ENCODE measurements at regions not wholly inside any gene's neighbourhood (a gene's known extent, or its start where the extent isn't known, plus 50 kb on each side); places are given as distances from the start of the nearest gene placed in this dataset.

GRCh38 chr3:23129117-23129516 lies 74.0 kb upstream of the UBE2E2 start:
- no peaks in the 10 kb centered on the region for H3K4me1 Mint-ChIP-seq (ENCODE audit: insufficient read depth, unreplicated experiment)
- no peak overlapping the region for H3K27ac Mint-ChIP-seq (ENCODE audit: low read depth, unreplicated experiment)
- H3K36me3 Mint-ChIP-seq (ENCODE audit: insufficient read depth, unreplicated experiment) = peaks cover 6% of the 10 kb centered on the region
- peaks cover 18% of the 10 kb centered on the region for H3K27me3 Mint-ChIP-seq (ENCODE audit: insufficient read depth, unreplicated experiment)
- POLR2A ChIA-PET = no interaction called here
- H3K9me3 Mint-ChIP-seq (ENCODE audit: unreplicated experiment) = no peaks in the 10 kb centered on the region
- CTCF ChIA-PET = interaction anchor here (0.8 kb wide), 1 partner anchor 12 kb away, joined by 3 read pairs; no protein-coding TSS in a partner anchor
- intact Hi-C loops (cut with micrococcal nuclease) = no loop called here
- no peak for TF ChIP-seq CTCF (IDR thresholded peaks at IDR 0.05; ENCODE audit: unreplicated experiment)
- DNase-seq (ENCODE audit: unreplicated experiment) = no peak
- no TSS peak for BruUV-seq (replicated peaks)
- H3K4me3 Mint-ChIP-seq (ENCODE audit: unreplicated experiment) = no peak overlapping the region

GRCh38 chr3:23129817-23130216 lies 73.3 kb upstream of the UBE2E2 start:
- H3K4me3 Mint-ChIP-seq (ENCODE audit: unreplicated experiment) = no peak overlapping the region
- POLR2A ChIA-PET = no interaction called here
- peaks cover 18% of the 10 kb centered on the region for H3K27me3 Mint-ChIP-seq (ENCODE audit: insufficient read depth, unreplicated experiment)
- H3K36me3 Mint-ChIP-seq (ENCODE audit: insufficient read depth, unreplicated experiment) = peaks cover 6% of the 10 kb centered on the region
- CTCF ChIA-PET = no interaction called here
- no peaks in the 10 kb centered on the region for H3K4me1 Mint-ChIP-seq (ENCODE audit: insufficient read depth, unreplicated experiment)
- H3K9me3 Mint-ChIP-seq (ENCODE audit: unreplicated experiment) = no peaks in the 10 kb centered on the region
- no peak for TF ChIP-seq CTCF (IDR thresholded peaks at IDR 0.05; ENCODE audit: unreplicated experiment)
- intact Hi-C loops (cut with micrococcal nuclease) = no loop called here
- H3K27ac Mint-ChIP-seq (ENCODE audit: low read depth, unreplicated experiment) = no peak overlapping the region
- no TSS peak for BruUV-seq (replicated peaks)
- no peak for DNase-seq (ENCODE audit: unreplicated experiment)

- Mint-ChIP-seq H3K27me3 (ENCODE audit: insufficient read depth, unreplicated experiment) (peaks cover 13% of the 10 kb centered on the region), H3K4me1 (ENCODE audit: insufficient read depth, unreplicated experiment) (no peaks in the 10 kb centered on the region), H3K36me3 (ENCODE audit: insufficient read depth, unreplicated experiment) (peaks cover 2% of the 10 kb centered on the region), H3K4me3 (ENCODE audit: unreplicated experiment) (no peak overlapping the region), H3K27ac (ENCODE audit: low read depth, unreplicated experiment) (no peak overlapping the region), H3K9me3 (ENCODE audit: unreplicated experiment) (no peaks in the 10 kb centered on the region)
- TF ChIP-seq CTCF (IDR thresholded peaks at IDR 0.05; ENCODE audit: unreplicated experiment) = no peak
- POLR2A ChIA-PET = no interaction called here
- CTCF ChIA-PET = no interaction called here
- no peak for DNase-seq (ENCODE audit: unreplicated experiment)
- no TSS peak for BruUV-seq (replicated peaks)
- intact Hi-C loops (cut with micrococcal nuclease) = no loop called here
Measured at GRCh38 chr3:23130406-23130805, 72.7 kb upstream of the UBE2E2 start.

GRCh38 chr3:23135026-23135785 lies 67.9 kb upstream of the UBE2E2 start:
- Mint-ChIP-seq H3K4me3 (ENCODE audit: unreplicated experiment) (no peak overlapping the region), H3K27ac (ENCODE audit: low read depth, unreplicated experiment) (no peak overlapping the region), H3K36me3 (ENCODE audit: insufficient read depth, unreplicated experiment) (no peaks in the 10 kb centered on the region), H3K9me3 (ENCODE audit: unreplicated experiment) (no peaks in the 10 kb centered on the region), H3K27me3 (ENCODE audit: insufficient read depth, unreplicated experiment) (no peaks in the 10 kb centered on the region), H3K4me1 (ENCODE audit: insufficient read depth, unreplicated experiment) (no peaks in the 10 kb centered on the region)
- no TSS peak for BruUV-seq (replicated peaks)
- intact Hi-C loops (cut with micrococcal nuclease) = no loop called here
- DNase-seq (ENCODE audit: unreplicated experiment) = no peak
- POLR2A ChIA-PET = no interaction called here
- CTCF ChIA-PET = interaction anchor here (0.7 kb wide), 1 partner anchor 24 kb away, joined by 3 read pairs; no protein-coding TSS in a partner anchor
- TF ChIP-seq CTCF (IDR thresholded peaks at IDR 0.05; ENCODE audit: unreplicated experiment) = no peak

Measured in MCF 10A (cell line).